ENCODE measurements at regions not wholly inside any gene's neighbourhood (a gene's known extent, or its start where the extent isn't known, plus 50 kb on each side); places are given as distances from the start of the nearest gene placed in this dataset. TPM values are rescaled to one million over a fixed set of nuclear protein-coding genes. Genes with fewer than 3 reads are reported as not detected.

DNA sequence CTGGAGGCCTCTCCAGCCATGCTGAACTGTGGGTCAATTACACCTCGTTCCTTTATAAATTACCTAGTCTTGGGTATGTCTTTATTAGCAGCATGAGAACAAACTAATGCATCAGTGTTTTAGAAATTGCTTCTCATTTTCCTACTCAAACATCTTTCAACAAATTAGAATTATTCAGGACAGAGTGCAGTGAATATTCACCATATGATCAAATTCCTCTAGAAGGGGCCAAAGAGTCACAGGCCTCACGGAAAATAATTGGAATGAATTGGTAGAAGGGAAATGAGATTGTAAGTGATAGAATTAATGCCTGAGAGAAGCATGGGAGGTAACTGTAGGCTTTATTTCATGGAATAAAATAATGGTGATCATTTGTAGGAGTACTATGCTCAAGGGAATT, 50.5 kb upstream of the CDH11 start:
- Mint-ChIP-seq H3K9me3 (ENCODE audit: insufficient read depth) (peaks cover 2% of the 10 kb centered on the region), H3K27ac (no peak overlapping the region), H3K4me1 (no peaks in the 10 kb centered on the region), H3K27me3 (no peaks in the 10 kb centered on the region), H3K4me3 (no peak overlapping the region)
- Histone ChIP-seq H3K4me3 (ENCODE audit: control extremely low read depth in 1 of 5, extremely low read depth in 1 of 5, insufficient read depth in 1 of 5, low read depth in 2 of 5, low read length in 4 of 5) (no peak overlapping the region), H3K79me2 (ENCODE audit: control insufficient read depth, insufficient read depth, low read length) (no peaks in the 10 kb centered on the region), H2AFZ (ENCODE audit: insufficient read depth, low read depth, low read length, poor library complexity, severe bottlenecking) (no peak overlapping the region), H3K4me1 (ENCODE audit: control insufficient read depth in 2 of 2, insufficient read depth in 2 of 2, low read length in 2 of 2) (no peaks in the 10 kb centered on the region), H4K20me1 (ENCODE audit: control insufficient read depth, insufficient read depth, low read length, poor library complexity, severe bottlenecking) (no peaks in the 10 kb centered on the region), H3K27me3 (replicated peaks in 1 of 4; ENCODE audit: control extremely low read depth in 1 of 4, control insufficient read depth in 3 of 4, insufficient read depth in 4 of 4, low read length in 3 of 4) (no peaks in the 10 kb centered on the region), H3K9ac (ENCODE audit: low read length) (no peak overlapping the region), H3K27ac (ENCODE audit: low read length in 2 of 2) (no peak overlapping the region), H3K4me2 (replicated peaks; ENCODE audit: low read depth, low read length, poor library complexity, severe bottlenecking) (no peak overlapping the region), H3K9me3 (ENCODE audit: control extremely low read depth in 1 of 3, control insufficient read depth in 2 of 3, insufficient read depth in 1 of 3, low read length in 2 of 3) (no peaks in the 10 kb centered on the region), H3K36me3 (replicated peaks in 1 of 2; ENCODE audit: control extremely low read depth in 1 of 2, control insufficient read depth in 1 of 2, extremely low read depth in 1 of 2, insufficient read depth in 2 of 2, low read length in 1 of 2) (no peaks in the 10 kb centered on the region)
- ATAC-seq (ENCODE audit: low read depth) = no peak
- no peak for DNase-seq
- ChIA-PET POLR2A (no interaction called here), CTCF (no interaction called here)
- TF ChIP-seq EZH2 (IDR thresholded peaks at IDR 0.05; ENCODE audit: borderline replicate concordance, insufficient read depth, low read depth, low read length, poor library complexity, severe bottlenecking) = no peak
- WGBS (ENCODE audit: insufficient coverage) = no CpG with 5 or more reads among the region's 2 CpGs
- intact Hi-C loops (cut with micrococcal nuclease) = no loop called here

Small RNA genes in the stretch of these regions (small RNA-seq; reads per million reads assigned to genes)
- gene AC025281.1 (ENCODE audit: insufficient read length, low read depth, low replicate concordance) = not detected
- not detected for gene RNA5SP428 (ENCODE audit: insufficient read length, low read depth, low replicate concordance)
